ENCODE measurements at regions not wholly inside any gene's neighbourhood (a gene's known extent, or its start where the extent isn't known, plus 50 kb on each side); places are given as distances from the start of the nearest gene placed in this dataset.

- TF ChIP-seq USF2 (IDR thresholded peaks at IDR 0.05; ENCODE audit: low read length), result no peak
- no peak for TF ChIP-seq JUN (IDR thresholded peaks at IDR 0.05; ENCODE audit: low read depth, low read length)
- no peak for TF ChIP-seq CTCF (IDR thresholded peaks at IDR 0.05; ENCODE audit: control extremely low read depth in 1 of 3, insufficient read depth in 1 of 3, low read depth in 1 of 3, low read length in 3 of 3)
- TF ChIP-seq RXRA (IDR thresholded peaks at IDR 0.05; ENCODE audit: insufficient read depth, low read depth, low read length), result no peak
- TF ChIP-seq YY1 (IDR thresholded peaks at IDR 0.05; ENCODE audit: low read depth, low read length), result no peak
- TF ChIP-seq POLR2AphosphoS5 (IDR thresholded peaks at IDR 0.05; ENCODE audit: low read depth, low read length), result no peak
- TF ChIP-seq EP300 (IDR thresholded peaks at IDR 0.05; ENCODE audit: borderline replicate concordance in 1 of 2, low read depth in 2 of 2, low read length in 2 of 2), result no peak
These were observed 1034.0 kb downstream of the TLE4 start for GRCh38 chr9:80605793-80606192.
